ENCODE measurements at regions not wholly inside any gene's neighbourhood (a gene's known extent, or its start where the extent isn't known, plus 50 kb on each side); places are given as distances from the start of the nearest gene placed in this dataset.

GRCh38 chr4:156388826-156389225 lies 435.2 kb upstream of the CTSO start:
- TF ChIP-seq CTCF (IDR thresholded peaks at IDR 0.05) (no peak), POLR2A (IDR thresholded peaks at IDR 0.05) (no peak)

Data from body of pancreas (tissue), 4 donors.